CD14-positive monocyte (primary cell): ENCODE measurements at regions not wholly inside any gene's neighbourhood (a gene's known extent, or its start where the extent isn't known, plus 50 kb on each side); places are given as distances from the start of the nearest gene placed in this dataset.
"Not testable (repeated sequence)": the region's sequence is repeated elsewhere in the genome, so short reads cannot be mapped to it uniquely, and the experiment has no call there.

Experiments used
- DNase-seq, 3 donors: peaks; one replicate each; pipeline ENCODE4 v3.0.0-alpha.2; 2011 to 2022
- H2AFZ ChIP-seq: 2 replicates; pipeline ENCODE4 v1.6.0; 2012; ENCODE audit warnings: mild to moderate bottlenecking, low read depth, low read length, inconsistent platforms; ENCODE audit not compliant: insufficient read depth, poor library complexity, severe bottlenecking
- H3K27ac ChIP-seq, 2 donors: 1 replicate in 1 of 2; 2 replicates in 1 of 2; pipeline ENCODE4 v1.5.1; 2012 to 2013; ENCODE audit warnings: low read length in 2 of 2, control low read depth in 1 of 2, inconsistent platforms in 1 of 2, low read depth in 1 of 2, mild to moderate bottlenecking in 1 of 2
- H3K27me3 ChIP-seq, 2 donors: one replicate each; pipeline versions ENCODE4 v1.6.0 to v1.6.1; 2011 to 2013; ENCODE audit warnings: low read length in 2 of 2; ENCODE audit not compliant: control insufficient read depth in 2 of 2, insufficient read depth in 2 of 2
- H3K36me3 ChIP-seq, 2 donors: replicated peaks in 1 of 2; 1 replicate in 1 of 2; 2 replicates in 1 of 2; pipeline versions ENCODE4 v1.5.1 to v1.6.1; 2012 to 2013; ENCODE audit warnings: low read length in 2 of 2, control low read depth in 1 of 2, inconsistent platforms in 1 of 2, mild to moderate bottlenecking in 1 of 2; ENCODE audit not compliant: insufficient read depth in 2 of 2, control insufficient read depth in 1 of 2
- H3K4me1 ChIP-seq, 2 donors: 1 replicate in 1 of 2; 2 replicates in 1 of 2; pipeline versions ENCODE4 v1.5.1 to v1.6.1; 2012 to 2013; ENCODE audit warnings: low read length in 2 of 2, control low read depth in 1 of 2, inconsistent platforms in 1 of 2, mild to moderate bottlenecking in 1 of 2, moderate library complexity in 1 of 2; ENCODE audit not compliant: insufficient read depth in 2 of 2, control insufficient read depth in 1 of 2
- H3K4me2 ChIP-seq: replicated peaks from 2 replicates; pipeline ENCODE3; 2012; ENCODE audit warnings: low read length, moderate library complexity, mild to moderate bottlenecking; ENCODE audit not compliant: poor library complexity, severe bottlenecking; ENCODE audit errors: extremely low read depth
- H3K4me3 ChIP-seq, 3 experiments: fragments of 200-600 bp in 1 of 3; sonication (generic) in 1 of 3; replicated peaks in 1 of 3; 1 replicate in 2 of 3; 2 replicates in 1 of 3; pipeline ENCODE4 v1.5.1; 2011 to 2013; ENCODE audit warnings: low read length in 3 of 3, mild to moderate bottlenecking in 3 of 3, control low read depth in 2 of 3, low read depth in 2 of 3, inconsistent platforms in 1 of 3, moderate library complexity in 1 of 3
- H3K79me2 ChIP-seq: 2 replicates; pipeline ENCODE4 v1.6.0; 2012; ENCODE audit warnings: mild to moderate bottlenecking, control low read depth, inconsistent platforms, low read length, moderate library complexity; ENCODE audit not compliant: insufficient read depth
- H3K9ac ChIP-seq: 2 replicates; pipeline ENCODE4 v1.6.0; 2017; ENCODE audit warnings: low read length, mild to moderate bottlenecking; ENCODE audit not compliant: insufficient read depth, poor library complexity, severe bottlenecking
- H3K9me3 ChIP-seq, 2 donors: replicated peaks in 1 of 2; 1 replicate in 1 of 2; 2 replicates in 1 of 2; pipeline versions ENCODE4 v1.5.1 to v1.6.1; 2012 to 2013; ENCODE audit warnings: low read length in 2 of 2, control low read depth in 1 of 2; ENCODE audit not compliant: control insufficient read depth in 1 of 2, insufficient read depth in 1 of 2
- H4K20me1 ChIP-seq: 2 replicates; pipeline ENCODE4 v1.6.0; 2012; ENCODE audit warnings: mild to moderate bottlenecking, low read length, control low read depth, moderate library complexity; ENCODE audit not compliant: insufficient read depth
- H3K27ac Mint-ChIP-seq, 7 donors: one replicate each; pipeline ENCODE4 v1.8.0; 2020; ENCODE audit warnings: mild to moderate bottlenecking in 7 of 7, mixed read lengths in 7 of 7, moderate library complexity in 6 of 7, inconsistent platforms in 2 of 7
- H3K27me3 Mint-ChIP-seq, 3 donors: one replicate each; pipeline ENCODE4 v1.8.0; 2021 to 2022; ENCODE audit warnings: low read depth in 3 of 3, mild to moderate bottlenecking in 3 of 3, mixed read lengths in 3 of 3, moderate library complexity in 3 of 3, inconsistent platforms in 1 of 3
- H3K36me3 Mint-ChIP-seq, 2 donors: one replicate each; pipeline ENCODE4 v1.8.0; 2020; ENCODE audit warnings: mixed read lengths in 2 of 2, inconsistent platforms in 1 of 2, mild to moderate bottlenecking in 1 of 2
- H3K4me1 Mint-ChIP-seq: one replicate; pipeline ENCODE4 v1.8.0; 2020; ENCODE audit warnings: mild to moderate bottlenecking, mixed read lengths
- H3K4me3 Mint-ChIP-seq, 2 donors: one replicate each; pipeline ENCODE4 v1.8.0; 2020; ENCODE audit warnings: mild to moderate bottlenecking in 2 of 2, mixed read lengths in 2 of 2, moderate library complexity in 1 of 2
- H3K9me3 Mint-ChIP-seq, 7 donors: one replicate each; pipeline ENCODE4 v1.8.0; 2020 to 2022; ENCODE audit warnings: mixed read lengths in 7 of 7, mild to moderate bottlenecking in 6 of 7, moderate library complexity in 6 of 7, inconsistent platforms in 2 of 7
- CTCF ChIP-seq: fragments of 200-600 bp; IDR thresholded peaks from one replicate; pipeline ENCODE4 v1.8.0; 2022; ENCODE audit warnings: antibody characterized with exemption, mild to moderate bottlenecking
- WGBS: methylation state at CpG from one replicate; pipeline ENCODE4 v1.1.5; 2013; ENCODE audit warnings: missing lambda C conversion rate; ENCODE audit not compliant: insufficient coverage; 5-methylcytosine and 5-hydroxymethylcytosine counted together
- intact Hi-C, 2 donors: fragments of 100-400 bp; cut with micrococcal nuclease; formaldehyde crosslinking; loops; one replicate each; pipeline versions ENCODE4 v1.15.0 to v1.15.1; 2023

DNA sequence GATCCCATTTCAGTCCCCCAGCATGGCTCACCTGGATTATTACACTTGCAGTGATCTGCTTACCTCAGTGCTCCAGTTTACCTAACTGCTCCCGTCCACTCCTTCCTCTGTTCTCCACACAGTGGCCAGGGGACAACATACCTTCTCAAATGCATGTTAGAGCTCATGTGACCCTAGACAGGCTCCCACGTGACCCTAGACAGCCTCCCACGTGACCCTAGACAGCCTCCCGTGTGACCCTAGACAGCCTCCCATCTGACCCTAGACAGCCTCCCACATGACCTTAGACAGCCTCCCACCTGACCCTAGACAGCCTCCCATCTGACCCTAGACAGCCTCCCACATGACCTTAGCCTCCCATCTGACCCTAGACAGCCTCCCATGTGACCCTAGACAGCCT lies 226.0 kb upstream of the TMEM132C start:
- Histone ChIP-seq H2AFZ (no peak overlapping the region), H4K20me1 (no peaks in the 10 kb centered on the region), H3K4me2 (no peak overlapping the region), H3K9me3 (peaks cover 3 to 15% of the 10 kb centered on the region in 2 donors), H3K4me1 (no peaks in the 10 kb centered on the region), H3K27me3 (no peaks in the 10 kb centered on the region), H3K27ac (no peak overlapping the region), H3K4me3 (no peak overlapping the region), H3K79me2 (no peaks in the 10 kb centered on the region), H3K36me3 (no peaks in the 10 kb centered on the region), H3K9ac (no peak overlapping the region)
- intact Hi-C loops: no loop called here
- WGBS: 94% methylated on average over 3 of the region's 4 CpGs
- Mint-ChIP-seq H3K4me3 (no peak overlapping the region), H3K36me3 (no peaks in the 10 kb centered on the region), H3K9me3 (peaks cover 10 to 33% (median 19%) of the 10 kb centered on the region in 7 donors), H3K27ac (no peak overlapping the region), H3K4me1 (no peaks in the 10 kb centered on the region), H3K27me3 (peaks cover 0 to 2% (median 1%) of the 10 kb centered on the region in 3 donors)
- no peak for DNase-seq
- no peak for TF ChIP-seq CTCF

GRCh38 chr12:128042283-128042682 lies 224.7 kb upstream of the TMEM132C start:
- H3K9me3 ChIP-seq: peaks cover 3 to 15% of the 10 kb centered on the region in 2 donors
- H3K27ac Mint-ChIP-seq, H3K27ac ChIP-seq, H3K27me3 ChIP-seq, H3K27me3 Mint-ChIP-seq, H3K4me1 Mint-ChIP-seq, H3K4me3 Mint-ChIP-seq, H3K9ac ChIP-seq, H3K4me1 ChIP-seq, H3K36me3 Mint-ChIP-seq, H4K20me1 ChIP-seq, H3K79me2 ChIP-seq, DNase-seq, H2AFZ ChIP-seq, intact Hi-C loops, H3K36me3 ChIP-seq, H3K4me2 ChIP-seq, H3K4me3 ChIP-seq: not testable (repeated sequence)
- H3K9me3 Mint-ChIP-seq: peaks cover 10 to 34% (median 19%) of the 10 kb centered on the region in 7 donors
- WGBS: 93% methylated on average over 3 of the region's 10 CpGs
